ENCODE measurements at regions not wholly inside any gene's neighbourhood (a gene's known extent, or its start where the extent isn't known, plus 50 kb on each side); places are given as distances from the start of the nearest gene placed in this dataset.

- no peak for DNase-seq
Observed at GRCh38 chr7:85883-86515, 106.4 kb upstream of the FAM20C start.

- DNase-seq: no peak
Observed at GRCh38 chr7:86629-87028, 105.7 kb upstream of the FAM20C start.

GRCh38 chr7:87047-87446, 105.3 kb upstream of the FAM20C start:
- DNase-seq: no peak

GRCh38 chr7:87671-88070, 104.7 kb upstream of the FAM20C start:
- no peak for DNase-seq

GRCh38 chr7:88095-88926, 104.1 kb upstream of the FAM20C start:
- DNase-seq: no peak

GRCh38 chr7:88927-89231, 103.5 kb upstream of the FAM20C start:
- no peak for DNase-seq

- DNase-seq: no peak
Observed at GRCh38 chr7:89232-90019, 102.9 kb upstream of the FAM20C start.

- DNase-seq: no peak
Observed at GRCh38 chr7:90111-91063, 102.0 kb upstream of the FAM20C start.

GRCh38 chr7:91396-92175, 100.8 kb upstream of the FAM20C start:
- DNase-seq: no peak

GRCh38 chr7:92231-92674, 100.1 kb upstream of the FAM20C start:
- DNase-seq: peak; percentile 3

GRCh38 chr7:92888-93672, 99.3 kb upstream of the FAM20C start:
- no peak for DNase-seq

GRCh38 chr7:94251-94801, 98.0 kb upstream of the FAM20C start:
- DNase-seq: no peak

- DNase-seq: no peak
Observed at GRCh38 chr7:95180-95862, 97.0 kb upstream of the FAM20C start.

GRCh38 chr7:95863-96260, 96.5 kb upstream of the FAM20C start:
- no peak for DNase-seq

GRCh38 chr7:96861-97260, 95.5 kb upstream of the FAM20C start:
- no peak for DNase-seq

GRCh38 chr7:97310-97841, 95.0 kb upstream of the FAM20C start:
- no peak for DNase-seq

GRCh38 chr7:101146-102046, 91.0 kb upstream of the FAM20C start:
- no peak for DNase-seq

GRCh38 chr7:102047-102711, 90.2 kb upstream of the FAM20C start:
- no peak for DNase-seq
